ENCODE measurements at regions not wholly inside any gene's neighbourhood (a gene's known extent, or its start where the extent isn't known, plus 50 kb on each side); places are given as distances from the start of the nearest gene placed in this dataset.
"Not testable (repeated sequence)": the region's sequence is repeated elsewhere in the genome, so short reads cannot be mapped to it uniquely, and the experiment has no call there.

GRCh38 chr2:242079792-242080191, 210.3 kb downstream of the RTP5 start:
- DNase-seq, result not testable (repeated sequence)

GRCh38 chr2:242080575-242081214, 211.2 kb downstream of the RTP5 start:
- DNase-seq, result not testable (repeated sequence)

GRCh38 chr2:242084034-242084433, 214.5 kb downstream of the RTP5 start:
- not testable (repeated sequence) for DNase-seq

GRCh38 chr2:242085024-242085674, 215.6 kb downstream of the RTP5 start:
- DNase-seq, result not testable (repeated sequence)

- no peak for DNase-seq
These were observed 216.6 kb downstream of the RTP5 start for GRCh38 chr2:242085941-242086621.

- DNase-seq, result not testable (repeated sequence)
These were observed 218.5 kb downstream of the RTP5 start for GRCh38 chr2:242088044-242088443.

GRCh38 chr2:242088471-242089212, 219.1 kb downstream of the RTP5 start:
- DNase-seq, result peak; percentile 41

GRCh38 chr2:242089213-242089549, 219.7 kb downstream of the RTP5 start:
- DNase-seq, result not testable (repeated sequence)

GRCh38 chr2:242097278-242097677, 227.7 kb downstream of the RTP5 start:
- not testable (repeated sequence) for DNase-seq

- no peak for DNase-seq
These were observed 228.5 kb downstream of the RTP5 start for GRCh38 chr2:242098034-242098433.

GRCh38 chr2:242098445-242099128, 229.1 kb downstream of the RTP5 start:
- DNase-seq, result no peak

GRCh38 chr2:242103093-242103492, 233.6 kb downstream of the RTP5 start:
- not testable (repeated sequence) for DNase-seq

GRCh38 chr2:242104202-242104956, 234.8 kb downstream of the RTP5 start:
- not testable (repeated sequence) for DNase-seq

- DNase-seq, result not testable (repeated sequence)
These were observed 237.5 kb downstream of the RTP5 start for GRCh38 chr2:242107065-242107464.

GRCh38 chr2:242108797-242109500, 239.4 kb downstream of the RTP5 start:
- not testable (repeated sequence) for DNase-seq

- DNase-seq, result not testable (repeated sequence)
These were observed 240.3 kb downstream of the RTP5 start for GRCh38 chr2:242109819-242110218.

- DNase-seq, result not testable (repeated sequence)
These were observed 242.4 kb downstream of the RTP5 start for GRCh38 chr2:242111954-242112353.

GRCh38 chr2:242113492-242113891, 244.0 kb downstream of the RTP5 start:
- not testable (repeated sequence) for DNase-seq

GRCh38 chr2:242116676-242117075, 247.1 kb downstream of the RTP5 start:
- DNase-seq, result not testable (repeated sequence)

GRCh38 chr2:242117305-242117704, 247.8 kb downstream of the RTP5 start:
- DNase-seq, result not testable (repeated sequence)

- not testable (repeated sequence) for DNase-seq
These were observed 250.2 kb downstream of the RTP5 start for GRCh38 chr2:242119682-242120081.
